IMR-90 (cell line): ENCODE measurements at regions not wholly inside any gene's neighbourhood (a gene's known extent, or its start where the extent isn't known, plus 50 kb on each side); places are given as distances from the start of the nearest gene placed in this dataset.

Source experiments
- ATAC-seq: fragments of 200-7000 bp; cut with Tn5 transposase; 2 replicates; pipeline ENCODE4 v1.9.1; 2020; ENCODE audit warnings: low read depth, mild to moderate bottlenecking, moderate library complexity
- BruUV-seq: library from RNA; stranded (reverse); fragments of 400-500 nt; replicated peaks from 2 replicates; lab custom pipeline; 2021; lab: Mats Ljungman, UMichigan
- CTCF ChIA-PET: fragments of 300-600 bp; formaldehyde crosslinking; extraction: SDS; loops from one replicate; lab custom pipeline; 2021; ENCODE audit warnings: antibody characterized with exemption; lab: Yijun Ruan, JAX
- POLR2A ChIA-PET: fragments of 300-600 bp; sonication (Branson Sonifier 250); formaldehyde crosslinking; loops from one replicate; lab custom pipeline; 2022; ENCODE audit warnings: antibody characterized with exemption; ENCODE audit not compliant: unreplicated experiment; lab: Charles Lee
- DNase-seq: peaks from one replicate; pipeline ENCODE4 v3.0.0; 2013
- H2AFZ ChIP-seq: replicated peaks from 2 replicates; pipeline ENCODE3; 2013; ENCODE audit warnings: low read length, mild to moderate bottlenecking; ENCODE audit not compliant: poor library complexity
- H2AK5ac ChIP-seq: 2 replicates; pipeline ENCODE4 v1.6.1; 2013; ENCODE audit warnings: low read depth, low read length, inconsistent platforms
- H2AK9ac ChIP-seq: replicated peaks from 2 replicates; pipeline ENCODE3; 2013; ENCODE audit warnings: mild to moderate bottlenecking, low read depth, low read length, moderate library complexity; ENCODE audit not compliant: poor library complexity
- H2BK120ac ChIP-seq: 2 replicates; pipeline ENCODE4 v1.6.1; 2013; ENCODE audit warnings: low read depth, low read length, inconsistent platforms
- H2BK15ac ChIP-seq: 3 replicates; pipeline ENCODE4 v1.6.1; 2013; ENCODE audit warnings: low read depth, low read length, inconsistent platforms
- H2BK20ac ChIP-seq: 2 replicates; pipeline ENCODE4 v1.6.1; 2013; ENCODE audit warnings: low read depth, mild to moderate bottlenecking, inconsistent platforms, low read length, moderate library complexity
- H2BK5ac ChIP-seq: 2 replicates; pipeline ENCODE4 v1.6.1; 2013; ENCODE audit warnings: mild to moderate bottlenecking, low read depth, low read length, inconsistent platforms; ENCODE audit not compliant: poor library complexity, severe bottlenecking
- H3K14ac ChIP-seq: replicated peaks from 2 replicates; pipeline ENCODE4 v1.6.1; 2013; ENCODE audit warnings: low read depth, low read length, inconsistent platforms
- H3K18ac ChIP-seq: 2 replicates; pipeline ENCODE4 v1.6.1; 2013; ENCODE audit warnings: low read depth, low read length, control low read depth
- H3K23ac ChIP-seq: 2 replicates; pipeline ENCODE4 v1.6.1; 2013; ENCODE audit warnings: low read depth, low read length, inconsistent platforms
- H3K27ac ChIP-seq: 2 replicates; pipeline ENCODE4 v1.5.1; 2013; ENCODE audit warnings: mild to moderate bottlenecking, control low read depth, low read length; ENCODE audit not compliant: insufficient read depth
- H3K27me3 ChIP-seq: 2 replicates; pipeline ENCODE4 v1.6.1; 2013; ENCODE audit warnings: low read length; ENCODE audit not compliant: control insufficient read depth, insufficient read depth
- H3K36me3 ChIP-seq: 2 replicates; pipeline ENCODE4 v1.6.1; 2013; ENCODE audit warnings: low read length, mixed read lengths; ENCODE audit not compliant: control insufficient read depth, insufficient read depth
- H3K4ac ChIP-seq: 2 replicates; pipeline ENCODE4 v1.6.1; 2013; ENCODE audit warnings: low read depth, low read length, inconsistent platforms
- H3K4me1 ChIP-seq: 2 replicates; pipeline ENCODE4 v1.6.1; 2013; ENCODE audit warnings: low read length, mixed read lengths; ENCODE audit not compliant: control insufficient read depth, insufficient read depth
- H3K4me2 ChIP-seq: 2 replicates; pipeline ENCODE4 v1.6.1; 2013; ENCODE audit warnings: low read depth, mild to moderate bottlenecking, control low read depth, low read length, moderate library complexity
- H3K4me3 ChIP-seq: 2 replicates; pipeline ENCODE4 v1.5.1; 2013; ENCODE audit warnings: low read depth, mild to moderate bottlenecking, control low read depth, low read length, moderate library complexity; ENCODE audit not compliant: insufficient read depth
- H3K56ac ChIP-seq: 2 replicates; pipeline ENCODE4 v1.6.1; 2013; ENCODE audit warnings: low read length, inconsistent platforms; ENCODE audit not compliant: insufficient read depth; ENCODE audit errors: extremely low read depth
- H3K79me1 ChIP-seq, 2 experiments: 2 replicates each; pipeline ENCODE4 v1.6.1; 2013; ENCODE audit warnings: low read length in 2 of 2, inconsistent platforms in 1 of 2, low read depth in 1 of 2
- H3K9ac ChIP-seq: 2 replicates; pipeline ENCODE4 v1.6.1; 2013; ENCODE audit warnings: low read depth, low read length, control low read depth
- H3K9me1 ChIP-seq: 2 replicates; pipeline ENCODE4 v1.6.1; 2013; ENCODE audit warnings: low read length, inconsistent platforms; ENCODE audit not compliant: insufficient read depth
- H3K9me3 ChIP-seq: 2 replicates; pipeline ENCODE4 v1.6.1; 2013; ENCODE audit warnings: low read length; ENCODE audit not compliant: control insufficient read depth, insufficient read depth
- H4K20me1 ChIP-seq: 2 replicates; pipeline ENCODE4 v1.6.1; 2013; ENCODE audit warnings: low read length, inconsistent platforms; ENCODE audit not compliant: insufficient read depth
- H4K5ac ChIP-seq: 2 replicates; pipeline ENCODE4 v1.6.1; 2013; ENCODE audit warnings: mild to moderate bottlenecking, low read depth, low read length, control low read depth
- H4K8ac ChIP-seq, 2 experiments: 2 replicates each; pipeline ENCODE4 v1.6.1; 2013; ENCODE audit warnings: low read depth in 2 of 2, low read length in 2 of 2, control low read depth in 1 of 2, inconsistent platforms in 1 of 2
- H4K91ac ChIP-seq: 2 replicates; pipeline ENCODE4 v1.6.1; 2013; ENCODE audit warnings: low read depth, low read length, inconsistent platforms; ENCODE audit not compliant: insufficient read depth
- BHLHE40 ChIP-seq: fragments of 150-350 bp; IDR thresholded peaks from 2 replicates; pipeline ENCODE4 v1.6.1; 2016; ENCODE audit warnings: mild to moderate bottlenecking, low read depth, low read length
- CEBPB ChIP-seq: IDR thresholded peaks from 2 replicates; pipeline ENCODE4 v1.6.1; 2012; ENCODE audit warnings: low read depth, low read length, improper control_type of control experiment
- CHD1 ChIP-seq: IDR thresholded peaks from 2 replicates; pipeline ENCODE4 v1.6.1; 2012; ENCODE audit warnings: low read depth, low read length, improper control_type of control experiment
- FOS ChIP-seq: fragments of 150-350 bp; IDR thresholded peaks from 2 replicates; pipeline ENCODE4 v1.6.1; 2016; ENCODE audit warnings: low read depth, low read length
- MAFK ChIP-seq: IDR thresholded peaks from 2 replicates; pipeline ENCODE4 v1.6.1; 2012; ENCODE audit warnings: low read depth, low read length, improper control_type of control experiment
- MAZ ChIP-seq: IDR thresholded peaks from 2 replicates; pipeline ENCODE4 v1.6.1; 2012; ENCODE audit warnings: low read depth, mild to moderate bottlenecking, low read length, improper control_type of control experiment, moderate library complexity, borderline replicate concordance
- MXI1 ChIP-seq: IDR thresholded peaks from 2 replicates; pipeline ENCODE4 v1.6.1; 2012; ENCODE audit warnings: low read depth, mild to moderate bottlenecking, low read length, moderate library complexity, borderline replicate concordance
- NFE2L2 ChIP-seq: fragments of 150-350 bp; IDR thresholded peaks from 2 replicates; pipeline ENCODE4 v1.6.1; 2016; ENCODE audit warnings: low read depth, mild to moderate bottlenecking, low read length
- POLR2A ChIP-seq: IDR thresholded peaks from 2 replicates; pipeline ENCODE4 v1.6.1; 2012; ENCODE audit warnings: mild to moderate bottlenecking, low read depth, low read length
- RAD21 ChIP-seq: IDR thresholded peaks from 2 replicates; pipeline ENCODE4 v1.6.1; 2012; ENCODE audit warnings: low read length, improper control_type of control experiment
- RCOR1 ChIP-seq: IDR thresholded peaks from 2 replicates; pipeline ENCODE4 v1.6.1; 2012; ENCODE audit warnings: mild to moderate bottlenecking, low read length, improper control_type of control experiment; ENCODE audit not compliant: insufficient replicate concordance
- RFX5 ChIP-seq: IDR thresholded peaks from 2 replicates; pipeline ENCODE4 v1.8.0; 2012; ENCODE audit warnings: low read depth, mild to moderate bottlenecking, low read length, moderate library complexity
- SMC3 ChIP-seq: fragments of 150-350 bp; IDR thresholded peaks from 2 replicates; pipeline ENCODE4 v1.6.1; 2016; ENCODE audit warnings: low read depth, mild to moderate bottlenecking, antibody characterized with exemption, low read length, moderate library complexity
- WGBS, 2 experiments: methylation state at CpG; one replicate each; pipeline versions ENCODE4 v1.1.5 to v1.1.7; 2013; ENCODE audit warnings: missing lambda C conversion rate in 2 of 2; ENCODE audit not compliant: insufficient read length in 1 of 2; ENCODE audit errors: extremely low coverage in 2 of 2; 5-methylcytosine and 5-hydroxymethylcytosine counted together
- dilution Hi-C: fragments of 300-500 bp; cut with HindIII; formaldehyde crosslinking; loops from one replicate; pipeline ENCODE4 v1.14.3; 2018; ENCODE audit warnings: low sequenced_read_pairs; ENCODE audit not compliant: unreplicated experiment
- in situ Hi-C: fragments of 300-500 bp; cut with MboI; formaldehyde crosslinking; loops from 3 replicates; pipeline ENCODE4 v1.14.3; 2019; ENCODE audit warnings: low sequenced_read_pairs, inconsistent platforms, mixed read lengths
- intact Hi-C: fragments of 100-400 bp; cut with micrococcal nuclease; formaldehyde crosslinking; loops from 2 replicates; pipeline ENCODE4 v1.10.0; 2022
- TF ChIP-seq, protein P1 (sequence below): fragments of 150-350 bp; IDR thresholded peaks from 2 replicates; pipeline ENCODE4 v1.6.1; 2016; ENCODE audit warnings: low read depth, mild to moderate bottlenecking, low read length, moderate library complexity, borderline replicate concordance
- TF ChIP-seq, protein P2 (sequence below): conservative IDR thresholded peaks from 2 replicates; pipeline ENCODE4 v1.5.1; 2012; ENCODE audit warnings: mild to moderate bottlenecking, low read depth, low read length, improper control_type of control experiment
- TF ChIP-seq, protein P3 (sequence below): fragments of 150-350 bp; IDR thresholded peaks from 2 replicates; pipeline ENCODE4 v1.6.1; 2017; ENCODE audit warnings: mild to moderate bottlenecking, antibody characterized with exemption, low read length, low read depth

DNA sequence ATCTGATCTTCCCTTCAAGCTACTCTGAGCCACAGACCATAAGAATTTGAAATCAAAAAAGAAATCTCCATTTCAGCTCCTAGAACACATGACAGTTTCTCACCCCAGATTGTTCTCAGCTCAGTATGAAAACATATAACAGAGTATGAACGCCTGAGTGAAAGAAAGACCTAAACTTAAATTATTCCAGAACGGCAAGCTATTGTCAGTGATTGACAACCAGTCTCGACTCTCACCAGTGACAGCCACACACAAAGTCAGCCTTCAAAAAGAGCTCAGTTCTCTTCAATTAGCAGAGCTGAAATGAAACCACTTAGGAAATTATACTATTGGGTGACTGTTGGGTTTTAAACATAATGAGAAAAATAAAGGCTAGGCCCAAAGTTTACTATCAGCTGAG lies 312.8 kb downstream of the OMA1 start:
- ATAC-seq, result no peak
- Histone ChIP-seq H4K91ac (no peak overlapping the region), H2BK5ac (no peak overlapping the region), H2AK9ac (no peak overlapping the region), H3K9me3 (no peaks in the 10 kb centered on the region), H3K14ac (no peak overlapping the region), H3K56ac (no peak overlapping the region), H3K27ac (no peak overlapping the region), H3K9me1 (no peaks in the 10 kb centered on the region), H3K36me3 (no peaks in the 10 kb centered on the region), H3K79me1 (no peaks in the 10 kb centered on the region), H2BK120ac (no peak overlapping the region), H4K8ac (no peak overlapping the region), H3K4me3 (no peak overlapping the region), H2AFZ (no peak overlapping the region), H2BK20ac (no peak overlapping the region), H3K4me2 (no peak overlapping the region), H3K9ac (no peak overlapping the region), H3K27me3 (no peaks in the 10 kb centered on the region), H2AK5ac (no peak overlapping the region), H3K4me1 (no peaks in the 10 kb centered on the region), H4K20me1 (no peaks in the 10 kb centered on the region), H3K23ac (no peak overlapping the region), H3K18ac (no peak overlapping the region), H3K4ac (no peak overlapping the region), H2BK15ac (no peak overlapping the region), H4K5ac (no peak overlapping the region)
- WGBS, 2 experiments, result no CpG with 5 or more reads among the region's 3 CpGs
- no TSS peak for BruUV-seq
- in situ Hi-C loops, result no loop called here
- TF ChIP-seq CHD1 (no peak), FOS (no peak), POLR2A (no peak), CEBPB (no peak), RFX5 (no peak), NFE2L2 (no peak), SMC3 (no peak), RAD21 (no peak), RCOR1 (no peak), MAZ (no peak), MAFK (no peak), MXI1 (no peak), BHLHE40 (no peak)
- TF ChIP-seq, protein P1, sequence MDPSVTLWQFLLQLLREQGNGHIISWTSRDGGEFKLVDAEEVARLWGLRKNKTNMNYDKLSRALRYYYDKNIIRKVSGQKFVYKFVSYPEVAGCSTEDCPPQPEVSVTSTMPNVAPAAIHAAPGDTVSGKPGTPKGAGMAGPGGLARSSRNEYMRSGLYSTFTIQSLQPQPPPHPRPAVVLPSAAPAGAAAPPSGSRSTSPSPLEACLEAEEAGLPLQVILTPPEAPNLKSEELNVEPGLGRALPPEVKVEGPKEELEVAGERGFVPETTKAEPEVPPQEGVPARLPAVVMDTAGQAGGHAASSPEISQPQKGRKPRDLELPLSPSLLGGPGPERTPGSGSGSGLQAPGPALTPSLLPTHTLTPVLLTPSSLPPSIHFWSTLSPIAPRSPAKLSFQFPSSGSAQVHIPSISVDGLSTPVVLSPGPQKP, result no peak
- TF ChIP-seq, protein P2, sequence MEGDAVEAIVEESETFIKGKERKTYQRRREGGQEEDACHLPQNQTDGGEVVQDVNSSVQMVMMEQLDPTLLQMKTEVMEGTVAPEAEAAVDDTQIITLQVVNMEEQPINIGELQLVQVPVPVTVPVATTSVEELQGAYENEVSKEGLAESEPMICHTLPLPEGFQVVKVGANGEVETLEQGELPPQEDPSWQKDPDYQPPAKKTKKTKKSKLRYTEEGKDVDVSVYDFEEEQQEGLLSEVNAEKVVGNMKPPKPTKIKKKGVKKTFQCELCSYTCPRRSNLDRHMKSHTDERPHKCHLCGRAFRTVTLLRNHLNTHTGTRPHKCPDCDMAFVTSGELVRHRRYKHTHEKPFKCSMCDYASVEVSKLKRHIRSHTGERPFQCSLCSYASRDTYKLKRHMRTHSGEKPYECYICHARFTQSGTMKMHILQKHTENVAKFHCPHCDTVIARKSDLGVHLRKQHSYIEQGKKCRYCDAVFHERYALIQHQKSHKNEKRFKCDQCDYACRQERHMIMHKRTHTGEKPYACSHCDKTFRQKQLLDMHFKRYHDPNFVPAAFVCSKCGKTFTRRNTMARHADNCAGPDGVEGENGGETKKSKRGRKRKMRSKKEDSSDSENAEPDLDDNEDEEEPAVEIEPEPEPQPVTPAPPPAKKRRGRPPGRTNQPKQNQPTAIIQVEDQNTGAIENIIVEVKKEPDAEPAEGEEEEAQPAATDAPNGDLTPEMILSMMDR, result no peak
- TF ChIP-seq, protein P3, sequence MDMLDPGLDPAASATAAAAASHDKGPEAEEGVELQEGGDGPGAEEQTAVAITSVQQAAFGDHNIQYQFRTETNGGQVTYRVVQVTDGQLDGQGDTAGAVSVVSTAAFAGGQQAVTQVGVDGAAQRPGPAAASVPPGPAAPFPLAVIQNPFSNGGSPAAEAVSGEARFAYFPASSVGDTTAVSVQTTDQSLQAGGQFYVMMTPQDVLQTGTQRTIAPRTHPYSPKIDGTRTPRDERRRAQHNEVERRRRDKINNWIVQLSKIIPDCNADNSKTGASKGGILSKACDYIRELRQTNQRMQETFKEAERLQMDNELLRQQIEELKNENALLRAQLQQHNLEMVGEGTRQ, result no peak
- intact Hi-C loops, result no loop called here
- dilution Hi-C loops, result no loop called here
- POLR2A ChIA-PET, result no interaction called here
- DNase-seq, result no peak
- CTCF ChIA-PET, result interaction anchor here (1.1 kb wide), 1 partner anchor 9 kb away, joined by 6 read pairs; no protein-coding TSS in a partner anchor
